Pancreas (tissue), 10 donors: ENCODE measurements at regions not wholly inside any gene's neighbourhood (a gene's known extent, or its start where the extent isn't known, plus 50 kb on each side); places are given as distances from the start of the nearest gene placed in this dataset.

Source experiments
- ATAC-seq, 4 donors: fragments of 200-7000 bp; cut with Tn5 transposase; one replicate each; pipeline versions ENCODE4 v1.8.0 to v1.9.1; 2020; ENCODE audit warnings: mild to moderate bottlenecking in 4 of 4, moderate library complexity in 4 of 4
- DNase-seq, 6 donors: peaks; one replicate each; pipeline ENCODE4 v3.0.0-alpha.2; 2020
- FAIRE-seq: peaks from 2 replicates; lab custom pipeline; 2012; peaks lifted over from hg19 to GRCh38; lab: Jason Lieb, UNC
- H3K27ac ChIP-seq, 4 donors: fragments of 200-600 bp; sonication (generic); 1 replicate in 3 of 4; 2 replicates in 1 of 4; pipeline versions ENCODE4 v1.5.0 to v1.8.0; 2020
- H3K27me3 ChIP-seq, 4 donors: fragments of 200-600 bp; one replicate each; pipeline ENCODE4 v1.8.0; 2021
- H3K36me3 ChIP-seq, 3 donors: fragments of 200-600 bp; sonication (generic) in 1 of 3; one replicate each; pipeline versions ENCODE4 v1.5.0 to v1.8.0; 2020 to 2021
- H3K4me1 ChIP-seq, 3 donors: fragments of 200-600 bp; one replicate each; pipeline ENCODE4 v1.8.0; 2021
- H3K4me3 ChIP-seq, 4 donors: fragments of 200-600 bp; sonication (generic) in 2 of 4; one replicate each; pipeline versions ENCODE4 v1.5.0 to v1.8.0; 2020 to 2021
- H3K9me3 ChIP-seq, 4 donors: fragments of 200-600 bp; one replicate each; pipeline ENCODE4 v1.8.0; 2021
- WGBS, 2 donors: extraction: QIAGEN DNeasy Blood & Tissue Kit; methylation state at CpG; one replicate each; pipeline ENCODE4 v1.1.7; 2013; 5-methylcytosine and 5-hydroxymethylcytosine counted together
- intact Hi-C, 3 donors: fragments of 100-400 bp; cut with DNase I; formaldehyde crosslinking; loops; one replicate each; pipeline versions ENCODE4 v1.11.1 to v1.14.2; 2022
- TF ChIP-seq, protein P1 (sequence below), 4 donors: fragments of 200-600 bp; sonication (generic) in 3 of 4; IDR thresholded peaks; one replicate each; pipeline versions ENCODE4 v1.5.0 to v1.8.0; 2021; ENCODE audit warnings: antibody characterized with exemption in 4 of 4
- donor health status: healthy with polysubstance abuse.
- donor health status: DM: no; HTN: no; CAD: no; lungs with moderate emphysema.
- donor health status: DM: no; HTN: no; CAD: no.
- donor health status: control.
- donor health status: control.
- donor health status: Bipolar disorder and iron deficiency.
- donor health status: DM: yes; HTN: yes; CAD: no.
- donor health status: DM: no; HTN: no; CAD: no.
- donor health status: DM: no; HTN: no; CAD: no.
- donor health status: DM: yes; HTN: yes; CAD: no.

DNA sequence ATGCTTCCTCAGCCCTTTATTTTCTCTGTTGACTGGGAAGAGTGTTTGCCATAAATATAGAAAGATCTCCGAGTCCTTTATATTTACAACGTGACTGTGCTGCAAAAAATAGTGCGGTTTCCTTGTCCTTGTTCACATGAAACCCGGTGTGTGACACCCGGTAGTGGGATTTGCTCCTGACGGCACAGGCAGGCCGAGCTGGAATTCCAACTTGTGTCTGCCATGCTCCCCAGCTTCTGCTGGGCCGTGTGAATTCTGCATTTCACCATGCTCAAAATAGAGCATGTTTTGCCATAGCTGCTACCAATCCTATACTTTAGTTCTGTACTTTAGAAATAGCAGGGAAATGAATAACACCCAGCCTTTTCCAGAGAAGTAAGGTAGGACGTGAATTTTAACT lies 60.3 kb upstream of the PDE10A start:
- DNase-seq (no peak), FAIRE-seq (no peak), ATAC-seq (no peak)
- TF ChIP-seq, protein P1, sequence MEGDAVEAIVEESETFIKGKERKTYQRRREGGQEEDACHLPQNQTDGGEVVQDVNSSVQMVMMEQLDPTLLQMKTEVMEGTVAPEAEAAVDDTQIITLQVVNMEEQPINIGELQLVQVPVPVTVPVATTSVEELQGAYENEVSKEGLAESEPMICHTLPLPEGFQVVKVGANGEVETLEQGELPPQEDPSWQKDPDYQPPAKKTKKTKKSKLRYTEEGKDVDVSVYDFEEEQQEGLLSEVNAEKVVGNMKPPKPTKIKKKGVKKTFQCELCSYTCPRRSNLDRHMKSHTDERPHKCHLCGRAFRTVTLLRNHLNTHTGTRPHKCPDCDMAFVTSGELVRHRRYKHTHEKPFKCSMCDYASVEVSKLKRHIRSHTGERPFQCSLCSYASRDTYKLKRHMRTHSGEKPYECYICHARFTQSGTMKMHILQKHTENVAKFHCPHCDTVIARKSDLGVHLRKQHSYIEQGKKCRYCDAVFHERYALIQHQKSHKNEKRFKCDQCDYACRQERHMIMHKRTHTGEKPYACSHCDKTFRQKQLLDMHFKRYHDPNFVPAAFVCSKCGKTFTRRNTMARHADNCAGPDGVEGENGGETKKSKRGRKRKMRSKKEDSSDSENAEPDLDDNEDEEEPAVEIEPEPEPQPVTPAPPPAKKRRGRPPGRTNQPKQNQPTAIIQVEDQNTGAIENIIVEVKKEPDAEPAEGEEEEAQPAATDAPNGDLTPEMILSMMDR (IDR thresholded peaks at IDR 0.05) = no peak
- intact Hi-C loops = no loop called here
- Histone ChIP-seq H3K36me3 (no peaks in the 10 kb centered on the region), H3K27ac (no peak overlapping the region), H3K27me3 (no peaks in the 10 kb centered on the region), H3K4me1 (no peaks in the 10 kb centered on the region), H3K4me3 (no peak overlapping the region), H3K9me3 (no peaks in the 10 kb centered on the region)
- 63 to 67% methylated on average over 9 of the region's 9 CpGs for WGBS, 2 donors

DNA sequence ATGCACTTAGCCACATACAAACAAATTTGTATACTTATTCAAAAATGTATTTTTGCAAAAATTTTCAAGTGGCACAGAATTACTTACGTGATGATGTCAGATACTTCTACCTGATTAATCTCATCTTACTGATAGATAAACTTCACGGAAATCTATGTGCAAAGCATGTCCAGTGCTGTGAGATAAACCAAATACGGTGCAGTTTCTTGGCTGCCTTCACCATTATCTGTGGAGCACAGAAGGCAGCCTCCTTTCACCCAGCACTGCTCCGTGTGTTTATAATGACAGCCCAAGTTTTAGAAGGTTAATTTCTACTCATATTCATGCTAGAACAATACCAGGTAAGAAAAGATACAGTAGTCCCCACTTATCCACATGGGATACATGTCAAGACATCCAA lies 59.0 kb upstream of the PDE10A start:
- TF ChIP-seq, protein P1 (IDR thresholded peaks at IDR 0.05) = no peak
- FAIRE-seq = no peak
- Histone ChIP-seq H3K4me1 (no peaks in the 10 kb centered on the region), H3K27ac (no peak overlapping the region), H3K9me3 (no peaks in the 10 kb centered on the region), H3K36me3 (no peaks in the 10 kb centered on the region), H3K4me3 (no peak overlapping the region), H3K27me3 (peaks cover 0 to 5% (median 0%) of the 10 kb centered on the region in 4 donors)
- WGBS, 2 donors = 35 to 54% methylated on average over 4 of the region's 4 CpGs
- ATAC-seq = no peak
- DNase-seq = no peak
- intact Hi-C loops = no loop called here

DNA sequence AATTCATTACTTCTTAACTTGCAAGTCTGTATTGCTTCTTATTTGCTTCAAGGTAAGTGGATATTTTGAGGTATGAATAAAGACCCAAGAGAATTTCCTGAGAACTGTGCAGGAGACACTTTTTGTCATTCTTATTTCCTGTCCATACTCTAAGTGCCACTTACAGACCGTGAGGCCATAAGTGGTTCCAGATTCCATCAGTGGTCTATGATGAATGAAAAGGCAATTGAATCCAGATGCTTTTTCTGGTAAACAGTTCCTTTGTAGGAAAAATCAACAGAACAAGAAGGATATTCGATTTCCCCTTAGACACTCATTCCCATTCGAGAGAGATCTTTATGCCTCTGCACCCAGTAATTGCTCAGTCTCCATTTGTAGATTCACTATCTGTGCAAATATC lies 58.3 kb upstream of the PDE10A start:
- Histone ChIP-seq H3K36me3 (no peaks in the 10 kb centered on the region), H3K4me3 (no peak overlapping the region), H3K9me3 (no peaks in the 10 kb centered on the region), H3K27ac (no peak overlapping the region), H3K4me1 (no peaks in the 10 kb centered on the region), H3K27me3 (peaks cover 0 to 8% (median 0%) of the 10 kb centered on the region in 4 donors)
- 48 to 71% methylated on average over 3 of the region's 3 CpGs for WGBS, 2 donors
- intact Hi-C loops = no loop called here
- DNase-seq (no peak), ATAC-seq (no peak), FAIRE-seq (no peak)
- TF ChIP-seq, protein P1 (IDR thresholded peaks at IDR 0.05) = no peak

DNA sequence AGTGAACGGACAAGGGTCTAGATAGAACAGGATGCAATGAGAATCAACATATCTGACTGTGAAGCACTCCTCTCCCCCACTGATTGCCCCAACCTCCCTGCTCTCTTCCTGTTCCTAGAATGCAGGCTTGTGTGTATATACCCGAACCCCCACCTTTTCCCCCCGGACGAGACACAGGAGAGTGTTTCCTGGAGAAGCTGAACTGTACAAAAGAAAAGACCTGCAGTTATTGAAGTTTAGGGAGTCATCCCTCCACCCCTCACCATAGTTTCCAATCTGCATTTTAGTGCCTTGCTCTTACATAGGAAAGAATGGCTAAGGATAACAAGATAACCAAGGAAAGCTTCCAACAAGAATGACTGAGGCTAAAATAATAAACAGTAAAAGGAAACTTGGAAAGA lies 55.5 kb upstream of the PDE10A start:
- H3K4me1 ChIP-seq = no peaks in the 10 kb centered on the region
- ATAC-seq (no peak), DNase-seq (no peak), FAIRE-seq (no peak)
- intact Hi-C loops = no loop called here
- peaks cover 0 to 8% (median 0%) of the 10 kb centered on the region in 4 donors for H3K27me3 ChIP-seq
- no peaks in the 10 kb centered on the region for H3K36me3 ChIP-seq
- no peak overlapping the region for H3K4me3 ChIP-seq
- TF ChIP-seq, protein P1 (IDR thresholded peaks at IDR 0.05) = no peak
- H3K9me3 ChIP-seq = no peaks in the 10 kb centered on the region
- H3K27ac ChIP-seq = no peak overlapping the region
- 26 to 39% methylated on average over 4 of the region's 4 CpGs for WGBS, 2 donors

DNA sequence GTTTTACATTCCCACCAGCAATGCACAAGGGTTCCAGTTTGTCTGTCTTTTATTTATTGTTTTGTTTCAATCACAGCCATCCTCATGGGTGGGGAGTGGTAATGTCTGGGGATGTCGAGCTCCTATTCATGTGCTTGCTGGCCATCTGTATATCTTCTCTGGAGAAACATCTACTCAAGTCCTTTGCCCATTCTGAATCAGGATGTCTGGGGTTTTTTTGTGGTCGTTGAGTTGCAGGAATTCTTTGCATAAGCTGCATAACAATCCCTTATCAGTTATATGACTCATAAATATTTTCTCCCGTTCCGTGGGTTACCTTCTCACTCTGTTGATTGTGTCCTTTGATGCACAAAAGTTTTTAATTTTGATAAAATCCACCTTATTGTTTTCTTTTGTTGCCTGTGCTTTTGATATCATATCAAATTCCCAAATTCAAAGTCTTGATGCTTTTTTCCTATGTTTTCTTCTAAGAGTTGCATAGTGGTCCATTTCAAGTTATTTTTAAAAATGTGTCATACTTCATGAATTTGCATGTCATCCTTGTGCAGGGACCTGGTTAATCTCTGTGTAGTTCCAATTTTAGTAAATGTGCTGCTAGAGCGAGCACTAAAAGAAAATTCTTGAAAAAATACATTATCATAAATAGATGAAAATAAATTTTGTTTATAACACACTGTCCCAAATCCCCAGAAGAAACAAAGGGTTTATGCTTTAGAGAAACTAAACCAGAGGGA lies 54.9 kb upstream of the PDE10A start:
- FAIRE-seq (no peak), DNase-seq (no peak), ATAC-seq (no peak)
- H3K36me3 ChIP-seq = no peaks in the 10 kb centered on the region
- no peak overlapping the region for H3K4me3 ChIP-seq
- no peaks in the 10 kb centered on the region for H3K4me1 ChIP-seq
- intact Hi-C loops = no loop called here
- peaks cover 0 to 8% (median 0%) of the 10 kb centered on the region in 4 donors for H3K27me3 ChIP-seq
- H3K27ac ChIP-seq = no peak overlapping the region
- TF ChIP-seq, protein P1 (IDR thresholded peaks at IDR 0.05) = no peak
- H3K9me3 ChIP-seq = no peaks in the 10 kb centered on the region
- 26 to 31% methylated on average over 5 of the region's 5 CpGs for WGBS, 2 donors
